Fibroblast of the aortic adventitia (primary cell): ENCODE measurements at regions not wholly inside any gene's neighbourhood (a gene's known extent, or its start where the extent isn't known, plus 50 kb on each side); places are given as distances from the start of the nearest gene placed in this dataset.
"Not testable (repeated sequence)": the region's sequence is repeated elsewhere in the genome, so short reads cannot be mapped to it uniquely, and the experiment has no call there.

Source experiments
- DNase-seq: peaks from one replicate; pipeline ENCODE4 v3.0.0-alpha.2; 2010; ENCODE audit warnings: low read depth
- H3K4me3 ChIP-seq: 2 replicates; pipeline ENCODE4 v1.5.1; 2011; ENCODE audit warnings: low read depth, mild to moderate bottlenecking, control low read depth, low read length, moderate library complexity

GRCh38 chr16:88245241-88246081, 137.3 kb upstream of the ZNF469 start:
- peak; percentile 99 for DNase-seq
- peak overlapping the region; percentile 35 for H3K4me3 ChIP-seq

- H3K4me3 ChIP-seq, DNase-seq: not testable (repeated sequence)
Measured at GRCh38 chr16:88246955-88247582, 135.7 kb upstream of the ZNF469 start.

GRCh38 chr16:88247583-88247966, 135.2 kb upstream of the ZNF469 start:
- not testable (repeated sequence) for DNase-seq, H3K4me3 ChIP-seq

- DNase-seq, H3K4me3 ChIP-seq: not testable (repeated sequence)
Measured at GRCh38 chr16:88248761-88249160, 134.0 kb upstream of the ZNF469 start.

GRCh38 chr16:88250381-88250780, 132.4 kb upstream of the ZNF469 start:
- not testable (repeated sequence) for H3K4me3 ChIP-seq, DNase-seq

GRCh38 chr16:88252057-88252794, 130.5 kb upstream of the ZNF469 start:
- not testable (repeated sequence) for DNase-seq, H3K4me3 ChIP-seq

- DNase-seq, H3K4me3 ChIP-seq: not testable (repeated sequence)
Measured at GRCh38 chr16:88258141-88258540, 124.6 kb upstream of the ZNF469 start.

GRCh38 chr16:88258764-88259525, 123.8 kb upstream of the ZNF469 start:
- not testable (repeated sequence) for DNase-seq, H3K4me3 ChIP-seq

- DNase-seq: not testable (repeated sequence)
Measured at GRCh38 chr16:88259538-88259937, 123.2 kb upstream of the ZNF469 start.

GRCh38 chr16:88260146-88260545, 122.6 kb upstream of the ZNF469 start:
- DNase-seq, H3K4me3 ChIP-seq: not testable (repeated sequence)

More at GRCh38 chr16:88259538-88259937, 123.2 kb upstream of the ZNF469 start:
- H3K4me3 ChIP-seq: not testable (repeated sequence)

GRCh38 chr16:88260881-88261665, 121.7 kb upstream of the ZNF469 start:
- not testable (repeated sequence) for H3K4me3 ChIP-seq, DNase-seq

- DNase-seq: peak; percentile 47
- H3K4me3 ChIP-seq: not testable (repeated sequence)
Measured at GRCh38 chr16:88261814-88262605, 120.7 kb upstream of the ZNF469 start.

- not testable (repeated sequence) for H3K4me3 ChIP-seq
- peak; percentile 22 for DNase-seq
Measured at GRCh38 chr16:88262858-88263563, 119.7 kb upstream of the ZNF469 start.

GRCh38 chr16:88263681-88264287, 119.0 kb upstream of the ZNF469 start:
- not testable (repeated sequence) for DNase-seq, H3K4me3 ChIP-seq
